GM19372 (cell line): ENCODE measurements at regions not wholly inside any gene's neighbourhood (a gene's known extent, or its start where the extent isn't known, plus 50 kb on each side); places are given as distances from the start of the nearest gene placed in this dataset.

Experiments used
- ATAC-seq: cut with Tn5 transposase; IDR thresholded peaks from one replicate; pipeline ENCODE4 v1.9.1; 2021; ENCODE audit warnings: mild to moderate bottlenecking, low read depth, moderate library complexity; ENCODE audit not compliant: unreplicated experiment

DNA sequence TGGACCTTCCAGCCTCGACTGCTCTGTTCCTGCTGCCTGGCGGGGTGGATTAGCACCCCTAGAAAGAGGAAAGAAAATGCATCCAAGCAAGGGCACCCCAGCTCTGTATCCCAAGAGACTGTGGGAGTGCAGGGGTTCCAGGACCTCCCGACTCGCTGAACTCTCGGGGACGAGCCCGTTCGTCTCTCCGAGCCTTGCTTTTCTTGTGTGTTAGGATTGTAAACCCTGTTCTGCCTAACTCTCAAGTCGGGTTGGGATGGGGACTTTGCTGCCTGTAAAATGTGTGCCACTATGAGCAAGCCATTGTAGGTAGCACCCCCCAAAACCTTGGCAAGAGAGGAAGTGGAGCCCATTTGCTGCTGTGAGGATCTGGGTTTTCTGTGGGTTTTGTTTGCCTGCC, 73.2 kb upstream of the VRK1 start:
- ATAC-seq: no peak

DNA sequence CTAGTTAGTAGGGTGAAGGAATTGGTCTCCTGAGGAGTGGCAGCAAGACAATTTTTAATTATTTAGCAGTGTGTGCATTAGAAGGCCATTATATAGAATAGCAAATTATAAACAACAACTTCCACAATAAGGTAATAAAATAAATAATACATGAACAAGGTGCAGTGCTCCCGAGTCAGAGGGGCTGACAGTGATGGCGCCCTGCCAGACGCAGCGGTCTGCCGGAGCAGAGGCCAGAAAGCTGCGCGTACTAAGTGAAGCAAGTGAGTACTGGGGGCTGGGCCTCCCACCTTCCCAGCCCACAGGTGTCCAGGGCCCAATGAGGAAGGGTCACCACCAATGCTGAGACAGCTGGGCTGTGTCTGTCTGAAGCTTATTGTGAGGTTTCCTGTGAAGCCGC, 72.0 kb upstream of the VRK1 start:
- no peak for ATAC-seq

DNA sequence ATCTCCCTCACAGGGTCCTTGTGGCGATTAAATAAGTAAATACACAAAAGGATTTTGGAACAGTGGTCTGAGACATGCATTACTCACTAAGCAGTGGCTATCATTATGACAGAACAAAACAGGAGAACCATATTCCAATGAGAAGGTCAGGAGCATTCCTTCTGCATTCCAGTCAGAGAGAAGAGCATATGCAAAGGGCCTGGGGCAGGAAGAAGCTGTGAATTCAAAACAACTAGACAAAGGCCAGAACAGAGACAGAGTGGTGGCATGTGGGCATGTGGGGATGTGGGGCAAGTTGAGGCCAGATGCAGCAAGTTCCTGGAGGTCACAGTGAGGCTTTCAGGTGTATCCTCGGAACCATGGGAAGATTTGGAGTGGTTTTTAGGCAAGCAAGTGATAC, 70.1 kb upstream of the VRK1 start:
- ATAC-seq: no peak

DNA sequence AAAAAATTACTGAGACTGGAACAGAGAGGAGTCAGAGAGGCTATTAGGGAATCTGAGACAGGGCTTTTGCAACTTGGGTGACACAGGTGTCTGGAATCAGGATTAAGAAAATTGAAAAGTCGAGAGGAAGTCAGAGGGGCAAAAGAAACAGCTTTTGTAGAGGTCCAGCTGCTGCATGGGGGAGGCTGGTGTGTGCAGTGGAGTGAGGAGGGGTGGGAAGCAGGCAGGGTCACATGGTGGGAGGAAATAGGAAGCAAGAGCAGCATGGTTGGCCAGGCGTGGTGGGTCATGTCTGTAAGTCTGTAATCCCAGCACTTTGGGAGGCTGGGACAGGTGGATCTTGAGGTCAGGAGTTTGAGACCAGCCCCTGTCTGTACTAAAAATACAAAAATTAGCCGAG, 69.7 kb upstream of the VRK1 start:
- no peak for ATAC-seq

- ATAC-seq: no peak
Observed at GRCh38 chr14:96727980-96728717, 69.0 kb upstream of the VRK1 start.

- ATAC-seq: no peak
Observed at GRCh38 chr14:96729889-96730288, 67.3 kb upstream of the VRK1 start.

GRCh38 chr14:96730386-96730785, 66.8 kb upstream of the VRK1 start:
- no peak for ATAC-seq

- no peak for ATAC-seq
Observed at GRCh38 chr14:96734076-96734622, 63.0 kb upstream of the VRK1 start.

DNA sequence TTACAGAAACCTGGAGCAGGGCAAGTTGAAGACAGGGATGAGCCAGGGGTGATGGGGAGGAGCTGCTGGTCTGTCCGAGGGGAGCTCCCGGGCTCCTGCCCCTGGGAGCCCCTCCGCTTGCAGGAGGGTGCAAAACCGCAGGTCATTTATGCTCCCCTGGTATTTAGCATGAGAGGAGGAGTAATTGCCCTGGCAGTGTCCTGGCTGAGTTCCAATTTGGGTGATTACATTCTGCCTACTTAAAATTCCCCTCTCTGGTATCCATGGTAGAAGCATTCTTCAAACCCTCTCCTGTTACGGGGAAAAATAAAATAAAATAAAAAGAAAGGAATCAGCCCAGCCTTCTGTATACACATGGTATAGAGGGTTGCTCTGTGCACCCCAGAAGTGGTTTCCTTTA, 61.7 kb upstream of the VRK1 start:
- no peak for ATAC-seq

DNA sequence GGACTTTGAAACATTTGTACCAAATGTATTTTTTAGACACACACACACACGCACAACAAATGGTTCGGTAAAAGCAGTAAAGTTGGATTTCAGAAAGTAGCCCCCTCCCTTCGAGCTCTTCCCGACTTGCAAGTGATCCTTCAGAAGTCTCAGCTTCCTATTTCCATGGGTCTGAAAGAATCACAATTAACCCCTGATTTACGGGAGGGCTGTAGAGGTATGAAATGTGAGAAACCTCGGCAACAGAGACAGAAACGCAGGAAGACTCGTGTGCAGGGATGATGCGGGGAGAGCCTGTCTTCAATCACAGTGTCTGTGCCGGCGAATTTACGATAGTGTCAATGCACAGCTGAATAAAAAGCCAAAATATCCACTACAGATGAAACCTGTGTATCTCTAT, 60.7 kb upstream of the VRK1 start:
- no peak for ATAC-seq

GRCh38 chr14:96737881-96738280, 59.3 kb upstream of the VRK1 start:
- ATAC-seq: no peak

DNA sequence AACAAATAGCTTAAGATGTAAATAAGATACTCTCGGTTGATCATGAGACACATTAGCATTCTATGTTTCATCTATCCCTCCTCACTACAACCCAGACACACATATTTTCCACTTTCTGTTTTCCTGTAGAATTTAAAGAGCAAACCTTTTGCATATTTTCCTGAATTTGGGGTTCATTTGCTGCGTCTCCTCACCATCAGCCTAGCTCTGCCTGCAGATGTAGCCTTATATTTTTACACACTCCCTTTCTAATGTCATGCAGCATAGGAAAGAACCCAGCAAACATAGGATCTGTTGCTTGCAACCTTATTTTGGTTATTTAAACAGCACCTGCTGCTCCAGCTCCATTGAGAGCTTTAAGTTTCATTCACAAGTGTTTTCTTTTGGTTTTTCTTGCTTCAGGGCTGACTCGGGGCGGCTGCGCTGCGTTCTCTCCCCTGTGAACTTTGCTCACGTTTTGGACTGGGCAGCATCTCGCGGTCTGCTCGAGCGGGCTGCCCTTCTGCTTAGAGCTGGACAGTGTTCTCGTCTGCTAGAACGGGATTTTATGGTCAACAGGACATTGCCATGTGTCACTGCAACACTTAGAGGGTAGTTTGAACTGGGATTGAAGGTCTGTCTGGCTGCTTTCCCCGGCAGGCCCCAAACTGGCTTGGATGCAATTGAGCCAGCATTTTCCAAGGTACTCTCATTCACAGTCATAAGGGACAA, 57.8 kb upstream of the VRK1 start:
- no peak for ATAC-seq

DNA sequence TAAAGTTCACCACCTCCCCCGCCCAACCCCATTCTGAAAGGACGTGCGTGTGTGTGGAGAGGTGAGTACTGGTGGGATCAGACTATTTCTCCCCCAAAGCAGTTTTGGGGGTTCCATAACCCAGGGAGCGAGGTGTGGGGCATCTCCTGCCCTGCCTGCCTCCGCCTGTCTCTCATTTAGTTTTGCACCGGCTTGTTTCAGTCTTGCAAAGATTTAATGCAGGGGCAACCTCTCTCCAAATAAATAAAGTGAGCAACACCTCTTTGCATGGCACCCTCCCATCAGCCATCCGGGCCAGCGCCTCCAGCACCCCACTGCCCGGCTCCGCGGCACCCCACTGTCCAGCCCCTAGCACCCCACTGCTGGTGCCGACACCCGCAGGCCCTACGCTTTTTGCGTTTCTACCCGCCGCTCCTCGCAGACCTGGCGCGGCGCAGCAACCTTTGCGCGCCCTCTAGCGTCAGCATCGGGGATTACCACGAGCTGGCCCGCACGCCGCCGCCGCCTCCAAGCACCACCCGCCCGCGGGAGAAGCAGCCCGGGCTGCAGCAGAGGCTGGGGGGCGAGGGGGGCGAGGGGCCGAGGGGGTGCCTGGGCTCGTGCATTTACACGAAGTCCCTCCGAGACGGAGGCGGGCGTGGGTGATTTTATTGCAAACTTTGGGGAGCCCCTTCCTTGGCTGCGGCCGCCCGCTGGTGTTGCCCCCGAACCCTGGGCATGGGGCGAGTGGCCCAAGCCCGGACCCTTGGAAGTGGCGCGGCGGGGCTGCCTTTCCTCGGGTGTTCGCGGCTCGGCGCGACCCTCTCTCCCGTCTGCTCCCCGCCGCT, 55.8 kb upstream of the VRK1 start:
- ATAC-seq: peak; percentile 81

DNA sequence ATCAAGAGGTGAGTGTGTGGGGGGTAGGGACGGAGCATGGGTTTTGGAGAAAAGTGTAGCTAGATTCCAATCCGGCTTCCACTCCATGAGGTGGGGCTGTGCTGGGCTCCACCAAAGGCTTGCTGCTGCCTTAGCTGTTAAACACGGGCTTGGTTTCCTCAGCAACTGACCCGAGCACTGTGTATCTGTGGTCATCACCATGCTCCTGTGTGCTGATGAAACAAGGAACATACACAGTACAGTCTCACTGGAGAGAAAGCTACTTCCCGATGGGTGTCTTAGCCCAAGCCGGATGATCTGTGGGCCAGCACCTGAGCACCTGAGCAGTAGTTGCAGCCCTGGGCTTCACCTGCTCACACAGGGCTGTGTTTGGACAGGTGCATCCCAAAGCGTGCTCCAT, 52.9 kb upstream of the VRK1 start:
- no peak for ATAC-seq

DNA sequence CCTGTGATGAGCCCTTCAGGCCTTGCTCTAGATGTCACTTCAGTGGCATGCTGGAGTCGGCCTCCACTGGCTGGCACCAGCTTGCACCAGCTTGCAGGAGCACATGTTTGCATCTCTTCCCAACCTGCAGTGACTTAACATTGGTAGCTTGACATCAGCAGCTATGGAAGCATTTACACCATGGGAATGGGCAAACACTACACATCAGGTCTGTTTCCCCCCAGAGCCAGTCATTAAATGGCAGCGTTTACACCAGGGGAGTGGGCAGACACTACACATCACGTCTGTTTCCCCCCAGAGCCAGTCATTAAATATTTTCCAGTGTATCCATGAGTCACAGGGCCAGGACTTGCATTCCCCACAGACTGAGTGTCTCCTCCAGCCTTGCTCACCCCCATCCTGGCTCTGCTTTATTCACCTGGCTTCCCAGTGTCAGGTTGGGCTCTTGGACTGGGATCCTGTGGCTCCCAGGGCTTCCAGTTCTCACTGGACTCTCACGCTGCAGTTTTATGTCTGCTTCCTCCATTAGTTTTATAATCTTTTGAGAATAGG, 51.6 kb upstream of the VRK1 start:
- ATAC-seq: no peak

GRCh38 chr14:96746101-96746500, 51.1 kb upstream of the VRK1 start:
- no peak for ATAC-seq

- no peak for ATAC-seq
Observed at GRCh38 chr14:96747006-96747405, 50.2 kb upstream of the VRK1 start.
